Colonic mucosa (tissue), 4 donors: ENCODE measurements at regions not wholly inside any gene's neighbourhood (a gene's known extent, or its start where the extent isn't known, plus 50 kb on each side); places are given as distances from the start of the nearest gene placed in this dataset.

Source experiments
- DNase-seq: peaks from one replicate; pipeline ENCODE4 v3.0.0-alpha.2; 2020
- H3K27ac ChIP-seq: fragments of 200-600 bp; one replicate; pipeline ENCODE4 v1.8.0; 2021
- H3K27me3 ChIP-seq: fragments of 200-600 bp; one replicate; pipeline ENCODE4 v1.8.0; 2021
- H3K36me3 ChIP-seq: fragments of 200-600 bp; one replicate; pipeline ENCODE4 v1.8.0; 2021
- H3K4me1 ChIP-seq: fragments of 200-600 bp; one replicate; pipeline ENCODE4 v1.8.0; 2021; ENCODE audit warnings: mild to moderate bottlenecking
- H3K4me3 ChIP-seq: fragments of 200-600 bp; one replicate; pipeline ENCODE4 v1.8.0; 2021
- H3K9ac ChIP-seq, 2 donors: one replicate each; pipeline ENCODE4 v1.7.0; 2013; ENCODE audit warnings: control low read depth in 2 of 2, low read depth in 2 of 2, low read length in 2 of 2
- H3K9me3 ChIP-seq: fragments of 200-600 bp; one replicate; pipeline ENCODE4 v1.8.0; 2021
- CTCF ChIP-seq: fragments of 200-600 bp; IDR thresholded peaks from one replicate; pipeline ENCODE4 v1.8.0; 2022; ENCODE audit warnings: antibody characterized with exemption, mild to moderate bottlenecking
- intact Hi-C: fragments of 100-400 bp; cut with DNase I; formaldehyde crosslinking; loops from one replicate; pipeline ENCODE4 v1.14.1; 2022
- donor health status: healthy.
- donor health status: DM: no; HTN: no; CAD: no.
- donor health status: DM: no; HTN: no; CAD: no.

DNA sequence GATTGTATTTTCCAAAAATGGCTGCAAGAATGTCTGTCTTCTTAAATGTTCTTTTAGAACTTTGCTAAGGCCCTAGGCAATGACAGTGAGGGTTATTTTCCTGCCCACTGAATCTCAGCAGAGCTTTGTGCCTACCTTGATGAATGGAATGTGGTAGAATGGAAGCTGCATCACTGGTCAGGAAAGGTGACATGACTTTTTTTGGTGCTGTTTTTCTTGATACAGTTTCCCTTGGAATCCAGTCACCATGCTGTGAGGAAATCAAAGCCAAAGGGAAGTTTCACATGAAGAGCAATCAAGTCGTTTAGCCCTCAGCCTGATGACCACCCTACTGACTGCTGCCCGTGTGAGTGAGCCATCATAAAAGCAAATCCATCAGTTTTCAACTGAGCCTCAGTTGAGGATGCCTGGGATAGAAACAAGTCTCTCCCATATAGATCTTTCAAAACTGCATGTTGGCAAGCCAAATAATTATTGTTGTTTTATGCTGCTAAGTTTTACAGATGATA, 886.0 kb upstream of the FBXO33 start:
- intact Hi-C loops = no loop called here
- DNase-seq = no peak
- Histone ChIP-seq H3K9me3 (no peaks in the 10 kb centered on the region), H3K4me1 (no peaks in the 10 kb centered on the region), H3K36me3 (no peaks in the 10 kb centered on the region), H3K4me3 (no peak overlapping the region), H3K9ac (no peak overlapping the region), H3K27me3 (no peaks in the 10 kb centered on the region), H3K27ac (no peak overlapping the region)
- no peak for TF ChIP-seq CTCF

DNA sequence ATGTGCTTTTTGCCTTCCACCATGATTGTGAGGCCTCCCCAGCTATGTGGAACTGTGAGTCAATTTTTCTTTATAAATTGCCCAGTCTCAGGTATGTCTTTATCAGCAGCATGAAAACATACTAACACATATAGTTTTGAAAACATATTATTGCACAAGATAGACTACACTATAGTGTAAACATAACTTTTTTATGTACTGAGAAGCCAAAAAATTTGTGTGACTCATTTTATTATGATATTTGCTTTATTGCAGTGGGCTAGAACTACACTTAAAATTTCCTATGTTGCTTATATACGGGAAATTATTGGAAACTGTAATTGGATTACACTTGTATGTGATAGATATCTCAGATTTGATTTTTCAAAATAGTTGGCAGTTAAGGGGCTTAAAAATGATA, 885.5 kb upstream of the FBXO33 start:
- Histone ChIP-seq H3K27me3 (no peaks in the 10 kb centered on the region), H3K27ac (no peak overlapping the region), H3K36me3 (no peaks in the 10 kb centered on the region), H3K9ac (no peak overlapping the region), H3K9me3 (no peaks in the 10 kb centered on the region), H3K4me1 (no peaks in the 10 kb centered on the region), H3K4me3 (no peak overlapping the region)
- TF ChIP-seq CTCF = no peak
- intact Hi-C loops = no loop called here
- DNase-seq = no peak

DNA sequence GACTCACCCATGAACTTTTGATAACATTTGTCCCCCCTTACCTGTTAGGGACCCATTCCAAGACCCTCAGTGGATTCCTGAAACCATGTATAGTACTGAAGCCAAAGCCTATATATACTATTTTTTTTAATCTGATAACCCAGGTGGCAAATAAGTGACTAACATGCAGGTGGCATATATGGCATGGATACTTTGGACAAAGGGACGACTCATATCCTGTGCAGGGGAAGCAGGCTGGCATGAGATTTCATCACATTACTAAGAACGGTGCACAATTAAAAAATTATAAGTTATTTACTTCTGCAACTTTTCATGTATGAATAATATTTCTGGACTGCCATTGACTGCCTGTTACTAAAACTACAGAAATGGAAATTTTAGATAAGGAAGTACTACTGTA, 880.1 kb upstream of the FBXO33 start:
- H3K36me3 ChIP-seq = no peaks in the 10 kb centered on the region
- H3K9ac ChIP-seq = no peak overlapping the region
- intact Hi-C loops = no loop called here
- no peaks in the 10 kb centered on the region for H3K9me3 ChIP-seq
- H3K27ac ChIP-seq = no peak overlapping the region
- H3K4me1 ChIP-seq = no peaks in the 10 kb centered on the region
- H3K27me3 ChIP-seq = no peaks in the 10 kb centered on the region
- no peak for TF ChIP-seq CTCF
- H3K4me3 ChIP-seq = no peak overlapping the region
- DNase-seq = no peak

DNA sequence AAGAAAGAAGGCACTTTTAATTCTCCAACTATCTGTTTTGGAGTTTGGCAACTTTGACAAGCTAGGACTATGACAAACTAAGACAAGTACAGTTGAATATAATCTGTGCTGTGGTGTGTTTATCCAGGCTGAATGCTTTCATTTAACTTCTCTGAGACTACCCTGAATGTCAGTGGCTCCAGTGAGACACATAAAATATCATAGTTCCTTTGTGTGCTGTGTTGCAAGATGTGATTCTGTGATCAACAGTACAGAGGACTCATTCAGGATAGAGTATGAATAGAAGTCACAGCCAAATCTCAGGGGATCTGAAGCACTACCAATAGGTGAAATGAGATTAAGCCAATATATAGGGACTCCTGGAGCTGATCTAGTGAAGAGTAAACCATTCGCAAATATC, 876.9 kb upstream of the FBXO33 start:
- H3K9me3 ChIP-seq = no peaks in the 10 kb centered on the region
- no peak for TF ChIP-seq CTCF
- no peak overlapping the region for H3K9ac ChIP-seq
- intact Hi-C loops = no loop called here
- no peak overlapping the region for H3K4me3 ChIP-seq
- no peaks in the 10 kb centered on the region for H3K27me3 ChIP-seq
- no peaks in the 10 kb centered on the region for H3K4me1 ChIP-seq
- H3K36me3 ChIP-seq = no peaks in the 10 kb centered on the region
- no peak for DNase-seq
- H3K27ac ChIP-seq = no peak overlapping the region

DNA sequence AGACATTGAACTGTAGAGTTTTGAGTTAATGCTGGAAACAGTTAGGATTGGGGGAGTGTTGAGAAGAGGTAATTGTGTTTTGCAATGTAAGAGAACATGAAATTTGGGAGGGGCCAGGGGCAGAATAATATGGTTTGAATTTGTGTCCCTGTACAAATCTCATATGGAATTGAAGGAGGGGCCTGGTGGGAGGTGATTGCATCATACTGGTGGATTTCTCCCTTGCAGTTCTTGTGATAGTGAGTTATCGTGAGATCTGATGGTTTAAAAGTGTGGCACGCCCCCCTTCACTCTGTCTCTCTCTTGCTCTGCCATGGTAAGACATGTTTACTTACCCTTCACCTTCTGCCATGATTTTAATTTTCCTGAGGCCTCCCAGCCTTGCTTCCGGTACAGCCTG, 876.0 kb upstream of the FBXO33 start:
- intact Hi-C loops = no loop called here
- DNase-seq = no peak
- no peaks in the 10 kb centered on the region for H3K27me3 ChIP-seq
- no peak overlapping the region for H3K27ac ChIP-seq
- no peak overlapping the region for H3K4me3 ChIP-seq
- H3K36me3 ChIP-seq = no peaks in the 10 kb centered on the region
- H3K9me3 ChIP-seq = no peaks in the 10 kb centered on the region
- no peak for TF ChIP-seq CTCF
- no peaks in the 10 kb centered on the region for H3K4me1 ChIP-seq
- no peak overlapping the region for H3K9ac ChIP-seq

- no peak overlapping the region for H3K4me3 ChIP-seq
- no peaks in the 10 kb centered on the region for H3K36me3 ChIP-seq
- DNase-seq = no peak
- TF ChIP-seq CTCF = no peak
- H3K27ac ChIP-seq = no peak overlapping the region
- no peaks in the 10 kb centered on the region for H3K4me1 ChIP-seq
- H3K27me3 ChIP-seq = no peaks in the 10 kb centered on the region
- intact Hi-C loops = no loop called here
- no peaks in the 10 kb centered on the region for H3K9me3 ChIP-seq
- no peak overlapping the region for H3K9ac ChIP-seq
Measured at GRCh38 chr14:40296821-40297220, 864.6 kb upstream of the FBXO33 start.
